ENCODE measurements at regions not wholly inside any gene's neighbourhood (a gene's known extent, or its start where the extent isn't known, plus 50 kb on each side); places are given as distances from the start of the nearest gene placed in this dataset.

GRCh38 chr6:9744119-9744518, 670.8 kb downstream of the TFAP2A start:
- TF ChIP-seq EZH2 (IDR thresholded peaks at IDR 0.05; ENCODE audit: borderline replicate concordance, low read depth, low read length, poor library complexity, severe bottlenecking) (no peak), CTCF (conservative IDR thresholded peaks at IDR 0.05; ENCODE audit: low read depth, low read length) (no peak)

All from A673 (cell line).